ENCODE measurements at regions not wholly inside any gene's neighbourhood (a gene's known extent, or its start where the extent isn't known, plus 50 kb on each side); places are given as distances from the start of the nearest gene placed in this dataset.

GRCh38 chr16:86949116-86949515 is 368.1 kb downstream of the C16orf95 start:
- no peak for TF ChIP-seq CTCF (conservative IDR thresholded peaks at IDR 0.05; ENCODE audit: low read length)
- TF ChIP-seq EZH2phosphoT487 (IDR thresholded peaks at IDR 0.05; ENCODE audit: borderline replicate concordance, low read depth, low read length): no peak
- DNase-seq (ENCODE audit: low spot score): no peak
- H3K9me2 ChIP-seq (ENCODE audit: insufficient read depth, low read length): no peaks in the 10 kb centered on the region
- ChIA-PET POLR2A (no interaction called here), CTCF (ENCODE audit: unreplicated experiment) (no interaction called here)
- no peak overlapping the region for H3K4me3 ChIP-seq (ENCODE audit: low read depth, low read length, poor library complexity, severe bottlenecking)
- H3K27ac ChIP-seq (ENCODE audit: low read depth, low read length, poor library complexity, severe bottlenecking): no peak overlapping the region
- H3K4me1 ChIP-seq (ENCODE audit: insufficient read depth, low read length, poor library complexity, severe bottlenecking): no peaks in the 10 kb centered on the region
- H4K20me1 ChIP-seq (ENCODE audit: insufficient read depth, low read length): no peaks in the 10 kb centered on the region
- no peak overlapping the region for H2AFZ ChIP-seq (ENCODE audit: low read length)
- H3K4me2 ChIP-seq (ENCODE audit: low read length): no peak overlapping the region
- intact Hi-C loops (cut with micrococcal nuclease; ENCODE audit: unreplicated experiment): no loop called here
- BruUV-seq (replicated peaks): no TSS peak
- H3K79me2 ChIP-seq (ENCODE audit: insufficient read depth, low read depth, low read length): no peaks in the 10 kb centered on the region
- H3K36me3 ChIP-seq (ENCODE audit: insufficient read depth, low read length): no peaks in the 10 kb centered on the region
- H3K9me3 ChIP-seq (ENCODE audit: low read length): no peaks in the 10 kb centered on the region

- no peaks in the 10 kb centered on the region for H3K9me3 ChIP-seq (ENCODE audit: low read length)
- intact Hi-C loops (cut with micrococcal nuclease; ENCODE audit: unreplicated experiment): no loop called here
- ChIA-PET POLR2A (no interaction called here), CTCF (ENCODE audit: unreplicated experiment) (no interaction called here)
- no peaks in the 10 kb centered on the region for H3K36me3 ChIP-seq (ENCODE audit: insufficient read depth, low read length)
- H3K4me2 ChIP-seq (ENCODE audit: low read length): no peak overlapping the region
- no peaks in the 10 kb centered on the region for H3K9me2 ChIP-seq (ENCODE audit: insufficient read depth, low read length)
- H4K20me1 ChIP-seq (ENCODE audit: insufficient read depth, low read length): no peaks in the 10 kb centered on the region
- no peaks in the 10 kb centered on the region for H3K4me1 ChIP-seq (ENCODE audit: insufficient read depth, low read length, poor library complexity, severe bottlenecking)
- H3K27ac ChIP-seq (ENCODE audit: low read depth, low read length, poor library complexity, severe bottlenecking): no peak overlapping the region
- no peak overlapping the region for H3K4me3 ChIP-seq (ENCODE audit: low read depth, low read length, poor library complexity, severe bottlenecking)
- H3K79me2 ChIP-seq (ENCODE audit: insufficient read depth, low read depth, low read length): no peaks in the 10 kb centered on the region
- DNase-seq (ENCODE audit: low spot score): no peak
- no TSS peak for BruUV-seq (replicated peaks)
- H2AFZ ChIP-seq (ENCODE audit: low read length): no peak overlapping the region
- TF ChIP-seq CTCF (conservative IDR thresholded peaks at IDR 0.05; ENCODE audit: low read length): no peak
- no peak for TF ChIP-seq EZH2phosphoT487 (IDR thresholded peaks at IDR 0.05; ENCODE audit: borderline replicate concordance, low read depth, low read length)
Measured at GRCh38 chr16:86949630-86950029, 367.6 kb downstream of the C16orf95 start.

GRCh38 chr16:86951041-86951822 is 366.0 kb downstream of the C16orf95 start:
- no TSS peak for BruUV-seq (replicated peaks)
- intact Hi-C loops (cut with micrococcal nuclease; ENCODE audit: unreplicated experiment): no loop called here
- Histone ChIP-seq H3K9me3 (ENCODE audit: low read length) (no peaks in the 10 kb centered on the region), H3K4me3 (ENCODE audit: low read depth, low read length, poor library complexity, severe bottlenecking) (no peak overlapping the region), H2AFZ (ENCODE audit: low read length) (no peak overlapping the region), H3K79me2 (ENCODE audit: insufficient read depth, low read depth, low read length) (no peaks in the 10 kb centered on the region), H3K4me2 (ENCODE audit: low read length) (no peak overlapping the region), H3K27ac (ENCODE audit: low read depth, low read length, poor library complexity, severe bottlenecking) (no peak overlapping the region), H3K4me1 (ENCODE audit: insufficient read depth, low read length, poor library complexity, severe bottlenecking) (no peaks in the 10 kb centered on the region), H3K36me3 (ENCODE audit: insufficient read depth, low read length) (no peaks in the 10 kb centered on the region), H3K9me2 (ENCODE audit: insufficient read depth, low read length) (no peaks in the 10 kb centered on the region), H4K20me1 (ENCODE audit: insufficient read depth, low read length) (no peaks in the 10 kb centered on the region)
- DNase-seq (ENCODE audit: low spot score): no peak
- POLR2A ChIA-PET: no interaction called here
- no peak for TF ChIP-seq CTCF (conservative IDR thresholded peaks at IDR 0.05; ENCODE audit: low read length)
- no peak for TF ChIP-seq EZH2phosphoT487 (IDR thresholded peaks at IDR 0.05; ENCODE audit: borderline replicate concordance, low read depth, low read length)
- CTCF ChIA-PET (ENCODE audit: unreplicated experiment): no interaction called here

Measured in OCI-LY7 (cell line).